IMR-90 (cell line): ENCODE measurements at regions not wholly inside any gene's neighbourhood (a gene's known extent, or its start where the extent isn't known, plus 50 kb on each side); places are given as distances from the start of the nearest gene placed in this dataset.
A peak's percentile ranks its signal among the peaks of the same experiment; 100 is the strongest.

Source experiments
- ATAC-seq: fragments of 200-7000 bp; cut with Tn5 transposase; 2 replicates; pipeline ENCODE4 v1.9.1; 2020; ENCODE audit warnings: low read depth, mild to moderate bottlenecking, moderate library complexity
- BruUV-seq: library from RNA; stranded (reverse); fragments of 400-500 nt; replicated peaks from 2 replicates; lab custom pipeline; 2021; lab: Mats Ljungman, UMichigan
- CTCF ChIA-PET: fragments of 300-600 bp; formaldehyde crosslinking; extraction: SDS; loops from one replicate; lab custom pipeline; 2021; ENCODE audit warnings: antibody characterized with exemption; lab: Yijun Ruan, JAX
- POLR2A ChIA-PET: fragments of 300-600 bp; sonication (Branson Sonifier 250); formaldehyde crosslinking; loops from one replicate; lab custom pipeline; 2022; ENCODE audit warnings: antibody characterized with exemption; ENCODE audit not compliant: unreplicated experiment; lab: Charles Lee
- DNase-seq: peaks from one replicate; pipeline ENCODE4 v3.0.0; 2013
- H2AFZ ChIP-seq: replicated peaks from 2 replicates; pipeline ENCODE3; 2013; ENCODE audit warnings: low read length, mild to moderate bottlenecking; ENCODE audit not compliant: poor library complexity
- H2AK5ac ChIP-seq: 2 replicates; pipeline ENCODE4 v1.6.1; 2013; ENCODE audit warnings: low read depth, low read length, inconsistent platforms
- H2AK9ac ChIP-seq: replicated peaks from 2 replicates; pipeline ENCODE3; 2013; ENCODE audit warnings: mild to moderate bottlenecking, low read depth, low read length, moderate library complexity; ENCODE audit not compliant: poor library complexity
- H2BK120ac ChIP-seq: 2 replicates; pipeline ENCODE4 v1.6.1; 2013; ENCODE audit warnings: low read depth, low read length, inconsistent platforms
- H2BK15ac ChIP-seq: 3 replicates; pipeline ENCODE4 v1.6.1; 2013; ENCODE audit warnings: low read depth, low read length, inconsistent platforms
- H2BK20ac ChIP-seq: 2 replicates; pipeline ENCODE4 v1.6.1; 2013; ENCODE audit warnings: low read depth, mild to moderate bottlenecking, inconsistent platforms, low read length, moderate library complexity
- H2BK5ac ChIP-seq: 2 replicates; pipeline ENCODE4 v1.6.1; 2013; ENCODE audit warnings: mild to moderate bottlenecking, low read depth, low read length, inconsistent platforms; ENCODE audit not compliant: poor library complexity, severe bottlenecking
- H3K14ac ChIP-seq: replicated peaks from 2 replicates; pipeline ENCODE4 v1.6.1; 2013; ENCODE audit warnings: low read depth, low read length, inconsistent platforms
- H3K18ac ChIP-seq: 2 replicates; pipeline ENCODE4 v1.6.1; 2013; ENCODE audit warnings: low read depth, low read length, control low read depth
- H3K23ac ChIP-seq: 2 replicates; pipeline ENCODE4 v1.6.1; 2013; ENCODE audit warnings: low read depth, low read length, inconsistent platforms
- H3K27ac ChIP-seq: 2 replicates; pipeline ENCODE4 v1.5.1; 2013; ENCODE audit warnings: mild to moderate bottlenecking, control low read depth, low read length; ENCODE audit not compliant: insufficient read depth
- H3K27me3 ChIP-seq: 2 replicates; pipeline ENCODE4 v1.6.1; 2013; ENCODE audit warnings: low read length; ENCODE audit not compliant: control insufficient read depth, insufficient read depth
- H3K36me3 ChIP-seq: 2 replicates; pipeline ENCODE4 v1.6.1; 2013; ENCODE audit warnings: low read length, mixed read lengths; ENCODE audit not compliant: control insufficient read depth, insufficient read depth
- H3K4ac ChIP-seq: 2 replicates; pipeline ENCODE4 v1.6.1; 2013; ENCODE audit warnings: low read depth, low read length, inconsistent platforms
- H3K4me1 ChIP-seq: 2 replicates; pipeline ENCODE4 v1.6.1; 2013; ENCODE audit warnings: low read length, mixed read lengths; ENCODE audit not compliant: control insufficient read depth, insufficient read depth
- H3K4me2 ChIP-seq: 2 replicates; pipeline ENCODE4 v1.6.1; 2013; ENCODE audit warnings: low read depth, mild to moderate bottlenecking, control low read depth, low read length, moderate library complexity
- H3K4me3 ChIP-seq: 2 replicates; pipeline ENCODE4 v1.5.1; 2013; ENCODE audit warnings: low read depth, mild to moderate bottlenecking, control low read depth, low read length, moderate library complexity; ENCODE audit not compliant: insufficient read depth
- H3K56ac ChIP-seq: 2 replicates; pipeline ENCODE4 v1.6.1; 2013; ENCODE audit warnings: low read length, inconsistent platforms; ENCODE audit not compliant: insufficient read depth; ENCODE audit errors: extremely low read depth
- H3K79me1 ChIP-seq, 2 experiments: 2 replicates each; pipeline ENCODE4 v1.6.1; 2013; ENCODE audit warnings: low read length in 2 of 2, inconsistent platforms in 1 of 2, low read depth in 1 of 2
- H3K9ac ChIP-seq: 2 replicates; pipeline ENCODE4 v1.6.1; 2013; ENCODE audit warnings: low read depth, low read length, control low read depth
- H3K9me1 ChIP-seq: 2 replicates; pipeline ENCODE4 v1.6.1; 2013; ENCODE audit warnings: low read length, inconsistent platforms; ENCODE audit not compliant: insufficient read depth
- H3K9me3 ChIP-seq: 2 replicates; pipeline ENCODE4 v1.6.1; 2013; ENCODE audit warnings: low read length; ENCODE audit not compliant: control insufficient read depth, insufficient read depth
- H4K20me1 ChIP-seq: 2 replicates; pipeline ENCODE4 v1.6.1; 2013; ENCODE audit warnings: low read length, inconsistent platforms; ENCODE audit not compliant: insufficient read depth
- H4K5ac ChIP-seq: 2 replicates; pipeline ENCODE4 v1.6.1; 2013; ENCODE audit warnings: mild to moderate bottlenecking, low read depth, low read length, control low read depth
- H4K8ac ChIP-seq, 2 experiments: 2 replicates each; pipeline ENCODE4 v1.6.1; 2013; ENCODE audit warnings: low read depth in 2 of 2, low read length in 2 of 2, control low read depth in 1 of 2, inconsistent platforms in 1 of 2
- H4K91ac ChIP-seq: 2 replicates; pipeline ENCODE4 v1.6.1; 2013; ENCODE audit warnings: low read depth, low read length, inconsistent platforms; ENCODE audit not compliant: insufficient read depth
- BHLHE40 ChIP-seq: fragments of 150-350 bp; IDR thresholded peaks from 2 replicates; pipeline ENCODE4 v1.6.1; 2016; ENCODE audit warnings: mild to moderate bottlenecking, low read depth, low read length
- CEBPB ChIP-seq: IDR thresholded peaks from 2 replicates; pipeline ENCODE4 v1.6.1; 2012; ENCODE audit warnings: low read depth, low read length, improper control_type of control experiment
- CHD1 ChIP-seq: IDR thresholded peaks from 2 replicates; pipeline ENCODE4 v1.6.1; 2012; ENCODE audit warnings: low read depth, low read length, improper control_type of control experiment
- FOS ChIP-seq: fragments of 150-350 bp; IDR thresholded peaks from 2 replicates; pipeline ENCODE4 v1.6.1; 2016; ENCODE audit warnings: low read depth, low read length
- MAFK ChIP-seq: IDR thresholded peaks from 2 replicates; pipeline ENCODE4 v1.6.1; 2012; ENCODE audit warnings: low read depth, low read length, improper control_type of control experiment
- MAZ ChIP-seq: IDR thresholded peaks from 2 replicates; pipeline ENCODE4 v1.6.1; 2012; ENCODE audit warnings: low read depth, mild to moderate bottlenecking, low read length, improper control_type of control experiment, moderate library complexity, borderline replicate concordance
- MXI1 ChIP-seq: IDR thresholded peaks from 2 replicates; pipeline ENCODE4 v1.6.1; 2012; ENCODE audit warnings: low read depth, mild to moderate bottlenecking, low read length, moderate library complexity, borderline replicate concordance
- NFE2L2 ChIP-seq: fragments of 150-350 bp; IDR thresholded peaks from 2 replicates; pipeline ENCODE4 v1.6.1; 2016; ENCODE audit warnings: low read depth, mild to moderate bottlenecking, low read length
- POLR2A ChIP-seq: IDR thresholded peaks from 2 replicates; pipeline ENCODE4 v1.6.1; 2012; ENCODE audit warnings: mild to moderate bottlenecking, low read depth, low read length
- RCOR1 ChIP-seq: IDR thresholded peaks from 2 replicates; pipeline ENCODE4 v1.6.1; 2012; ENCODE audit warnings: mild to moderate bottlenecking, low read length, improper control_type of control experiment; ENCODE audit not compliant: insufficient replicate concordance
- RFX5 ChIP-seq: IDR thresholded peaks from 2 replicates; pipeline ENCODE4 v1.8.0; 2012; ENCODE audit warnings: low read depth, mild to moderate bottlenecking, low read length, moderate library complexity
- SMC3 ChIP-seq: fragments of 150-350 bp; IDR thresholded peaks from 2 replicates; pipeline ENCODE4 v1.6.1; 2016; ENCODE audit warnings: low read depth, mild to moderate bottlenecking, antibody characterized with exemption, low read length, moderate library complexity
- WGBS, 2 experiments: methylation state at CpG; one replicate each; pipeline versions ENCODE4 v1.1.5 to v1.1.7; 2013; ENCODE audit warnings: missing lambda C conversion rate in 2 of 2; ENCODE audit not compliant: insufficient read length in 1 of 2; ENCODE audit errors: extremely low coverage in 2 of 2; 5-methylcytosine and 5-hydroxymethylcytosine counted together
- dilution Hi-C: fragments of 300-500 bp; cut with HindIII; formaldehyde crosslinking; loops from one replicate; pipeline ENCODE4 v1.14.3; 2018; ENCODE audit warnings: low sequenced_read_pairs; ENCODE audit not compliant: unreplicated experiment
- in situ Hi-C: fragments of 300-500 bp; cut with MboI; formaldehyde crosslinking; loops from 3 replicates; pipeline ENCODE4 v1.14.3; 2019; ENCODE audit warnings: low sequenced_read_pairs, inconsistent platforms, mixed read lengths
- intact Hi-C: fragments of 100-400 bp; cut with micrococcal nuclease; formaldehyde crosslinking; loops from 2 replicates; pipeline ENCODE4 v1.10.0; 2022
- TF ChIP-seq, protein P1 (sequence below): fragments of 150-350 bp; IDR thresholded peaks from 2 replicates; pipeline ENCODE4 v1.6.1; 2017; ENCODE audit warnings: mild to moderate bottlenecking, antibody characterized with exemption, low read length, low read depth
- TF ChIP-seq, protein P2 (sequence below): fragments of 150-350 bp; IDR thresholded peaks from 2 replicates; pipeline ENCODE4 v1.6.1; 2016; ENCODE audit warnings: low read depth, mild to moderate bottlenecking, low read length, moderate library complexity, borderline replicate concordance
- TF ChIP-seq, protein P3 (sequence below): conservative IDR thresholded peaks from 2 replicates; pipeline ENCODE4 v1.5.1; 2012; ENCODE audit warnings: mild to moderate bottlenecking, low read depth, low read length, improper control_type of control experiment

DNA sequence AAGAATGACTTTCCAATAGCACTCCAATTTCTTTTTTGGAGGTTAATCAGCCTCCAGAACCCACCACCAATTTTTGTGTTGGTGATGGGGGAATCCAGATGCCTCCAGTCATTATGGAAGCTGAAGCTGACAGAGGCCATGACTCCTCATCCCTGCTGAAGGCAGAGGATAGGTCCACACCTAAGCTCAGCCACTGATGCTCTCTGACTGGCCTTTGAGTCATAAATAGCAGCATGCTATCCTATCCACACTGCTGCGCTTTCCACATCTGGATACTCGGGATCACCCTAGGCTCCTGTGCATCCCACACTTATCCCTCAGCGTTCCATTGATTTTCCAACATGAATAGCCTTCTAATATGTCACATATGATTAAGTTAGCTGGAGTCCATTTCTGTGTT lies 124.2 kb downstream of the TES start:
- H3K4me2 ChIP-seq, result no peak overlapping the region
- H2BK20ac ChIP-seq, result peak overlapping the region; percentile 58
- 0 out of 2 replicates have a peak overlapping the region, but pooled peaks have one; percentile 12 for H3K23ac ChIP-seq
- ChIA-PET POLR2A (no interaction called here), CTCF (interaction anchor here (0.6 kb wide), 1 partner anchor 236 kb away, joined by 3 read pairs; no protein-coding TSS in a partner anchor)
- dilution Hi-C loops, result no loop called here
- peak overlapping the region; percentile 43; the same call in 1 of the 2 replicates for H2AK5ac ChIP-seq
- H3K4me3 ChIP-seq, result no peak overlapping the region
- H3K14ac ChIP-seq, result peak overlapping the region; percentile 20
- TF ChIP-seq, protein P1, sequence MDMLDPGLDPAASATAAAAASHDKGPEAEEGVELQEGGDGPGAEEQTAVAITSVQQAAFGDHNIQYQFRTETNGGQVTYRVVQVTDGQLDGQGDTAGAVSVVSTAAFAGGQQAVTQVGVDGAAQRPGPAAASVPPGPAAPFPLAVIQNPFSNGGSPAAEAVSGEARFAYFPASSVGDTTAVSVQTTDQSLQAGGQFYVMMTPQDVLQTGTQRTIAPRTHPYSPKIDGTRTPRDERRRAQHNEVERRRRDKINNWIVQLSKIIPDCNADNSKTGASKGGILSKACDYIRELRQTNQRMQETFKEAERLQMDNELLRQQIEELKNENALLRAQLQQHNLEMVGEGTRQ, result no peak
- TF ChIP-seq FOS (no peak), RFX5 (no peak), MXI1 (no peak), MAZ (no peak), CHD1 (no peak), SMC3 (no peak), RCOR1 (no peak), MAFK (no peak), POLR2A (no peak), NFE2L2 (no peak), CEBPB (no peak), BHLHE40 (no peak)
- TF ChIP-seq, protein P2, sequence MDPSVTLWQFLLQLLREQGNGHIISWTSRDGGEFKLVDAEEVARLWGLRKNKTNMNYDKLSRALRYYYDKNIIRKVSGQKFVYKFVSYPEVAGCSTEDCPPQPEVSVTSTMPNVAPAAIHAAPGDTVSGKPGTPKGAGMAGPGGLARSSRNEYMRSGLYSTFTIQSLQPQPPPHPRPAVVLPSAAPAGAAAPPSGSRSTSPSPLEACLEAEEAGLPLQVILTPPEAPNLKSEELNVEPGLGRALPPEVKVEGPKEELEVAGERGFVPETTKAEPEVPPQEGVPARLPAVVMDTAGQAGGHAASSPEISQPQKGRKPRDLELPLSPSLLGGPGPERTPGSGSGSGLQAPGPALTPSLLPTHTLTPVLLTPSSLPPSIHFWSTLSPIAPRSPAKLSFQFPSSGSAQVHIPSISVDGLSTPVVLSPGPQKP, result no peak
- TF ChIP-seq, protein P3, sequence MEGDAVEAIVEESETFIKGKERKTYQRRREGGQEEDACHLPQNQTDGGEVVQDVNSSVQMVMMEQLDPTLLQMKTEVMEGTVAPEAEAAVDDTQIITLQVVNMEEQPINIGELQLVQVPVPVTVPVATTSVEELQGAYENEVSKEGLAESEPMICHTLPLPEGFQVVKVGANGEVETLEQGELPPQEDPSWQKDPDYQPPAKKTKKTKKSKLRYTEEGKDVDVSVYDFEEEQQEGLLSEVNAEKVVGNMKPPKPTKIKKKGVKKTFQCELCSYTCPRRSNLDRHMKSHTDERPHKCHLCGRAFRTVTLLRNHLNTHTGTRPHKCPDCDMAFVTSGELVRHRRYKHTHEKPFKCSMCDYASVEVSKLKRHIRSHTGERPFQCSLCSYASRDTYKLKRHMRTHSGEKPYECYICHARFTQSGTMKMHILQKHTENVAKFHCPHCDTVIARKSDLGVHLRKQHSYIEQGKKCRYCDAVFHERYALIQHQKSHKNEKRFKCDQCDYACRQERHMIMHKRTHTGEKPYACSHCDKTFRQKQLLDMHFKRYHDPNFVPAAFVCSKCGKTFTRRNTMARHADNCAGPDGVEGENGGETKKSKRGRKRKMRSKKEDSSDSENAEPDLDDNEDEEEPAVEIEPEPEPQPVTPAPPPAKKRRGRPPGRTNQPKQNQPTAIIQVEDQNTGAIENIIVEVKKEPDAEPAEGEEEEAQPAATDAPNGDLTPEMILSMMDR, result no peak
- no peak overlapping the region for H3K9ac ChIP-seq
- no peaks in the 10 kb centered on the region for H3K36me3 ChIP-seq
- ATAC-seq (peak; percentile 44; the same call in 1 of the 2 replicates), DNase-seq (peak; percentile 71)
- no peak overlapping the region for H3K27ac ChIP-seq
- no CpG with 5 or more reads among the region's 3 CpGs for WGBS, 2 experiments
- H2AFZ ChIP-seq, result no peak overlapping the region
- peak overlapping the region; percentile 20; the same call in 1 of the 2 replicates for H2BK120ac ChIP-seq
- H3K4ac ChIP-seq, result peak overlapping the region; percentile 41
- no peak overlapping the region for H2AK9ac ChIP-seq
- H3K27me3 ChIP-seq, result no peaks in the 10 kb centered on the region
- H2BK15ac ChIP-seq, result peak overlapping the region; percentile 63; the same call in 1 of the 3 replicates
- no peaks in the 10 kb centered on the region; a peak in 1 of 4 replicates for H3K79me1 ChIP-seq
- H4K8ac ChIP-seq, result peak overlapping the region in 1 of 2 experiments; percentile 11; a peak in 1 of 4 replicates
- peak overlapping the region; percentile 67; the same call in 1 of the 2 replicates for H3K18ac ChIP-seq
- no TSS peak for BruUV-seq
- intact Hi-C loops, result no loop called here
- H4K5ac ChIP-seq, result no peak overlapping the region; the same call in 1 of the 2 replicates
- H3K56ac ChIP-seq, result no peak overlapping the region
- peaks cover 8% of the 10 kb centered on the region for H3K4me1 ChIP-seq
- H3K9me1 ChIP-seq, result peaks cover 5% of the 10 kb centered on the region
- peak overlapping the region; percentile 29 for H2BK5ac ChIP-seq
- in situ Hi-C loops, result no loop called here
- peak overlapping the region; percentile 50; the same call in 1 of the 2 replicates for H4K91ac ChIP-seq
- peaks cover 4% of the 10 kb centered on the region for H3K9me3 ChIP-seq
- no peaks in the 10 kb centered on the region for H4K20me1 ChIP-seq
